K562 (cell line): ENCODE measurements at regions not wholly inside any gene's neighbourhood (a gene's known extent, or its start where the extent isn't known, plus 50 kb on each side); places are given as distances from the start of the nearest gene placed in this dataset.

Experiments
- ATAC-seq: fragments of 200-7000 bp; cut with Tn5 transposase; 3 replicates; pipeline ENCODE4 v1.9.1; 2020; ENCODE audit warnings: moderate library complexity
- BruUV-seq: library from RNA; stranded (reverse); fragments of 400-500 nt; replicated peaks from 2 replicates; lab custom pipeline; 2021; lab: Mats Ljungman, UMichigan
- CTCF ChIA-PET: fragments of 300-600 bp; formaldehyde crosslinking; extraction: SDS; loops from one replicate; lab custom pipeline; 2021; ENCODE audit warnings: low intra/inter-chr PET ratio; lab: Yijun Ruan, JAX
- POLR2A ChIA-PET: fragments of 300-600, 350-650 bp; sonication (Branson Sonifier 250); formaldehyde crosslinking; extraction: SDS; loops from one replicate; lab custom pipeline; 2021; ENCODE audit warnings: antibody characterized with exemption, inconsistent platforms; lab: Yijun Ruan, JAX
- DNase-seq, 4 experiments: peaks; one replicate each; pipeline versions ENCODE4 v3.0.0 to v3.0.0-alpha.2; 2011 to 2018; ENCODE audit warnings: low spot score in 3 of 4, mixed read lengths in 3 of 4; ENCODE audit errors: extremely low read depth in 1 of 4
- FAIRE-seq: peaks from 2 replicates; lab custom pipeline; 2011; peaks lifted over from hg19 to GRCh38; lab: Jason Lieb, UNC
- H2AFZ ChIP-seq: 2 replicates; pipeline ENCODE4 v1.6.0; 2011; ENCODE audit warnings: low read depth, low read length, control low read depth, inconsistent platforms
- H3K27ac ChIP-seq: fragments of 200-600 bp; 3 replicates; pipeline ENCODE4 v1.8.0; 2011; ENCODE audit warnings: low read depth, mild to moderate bottlenecking, control low read depth, inconsistent platforms, low read length, moderate library complexity, mixed read lengths; ENCODE audit errors: extremely low read depth
- H3K27me3 ChIP-seq, 2 experiments: fragments of 300-600 bp in 1 of 2; 2 replicates in 1 of 2; 3 replicates in 1 of 2; pipeline versions ENCODE4 v1.6.0 to v1.8.0; 2011; ENCODE audit warnings: inconsistent platforms in 2 of 2, low read length in 2 of 2, mild to moderate bottlenecking in 1 of 2, mixed read lengths in 1 of 2, moderate library complexity in 1 of 2; ENCODE audit not compliant: control insufficient read depth in 2 of 2, insufficient read depth in 2 of 2
- H3K36me3 ChIP-seq: fragments of 300-600 bp; 3 replicates; pipeline ENCODE4 v1.8.0; 2011; ENCODE audit warnings: mild to moderate bottlenecking, low read length, inconsistent platforms; ENCODE audit not compliant: control insufficient read depth, insufficient read depth
- H3K4me1 ChIP-seq, 2 experiments: fragments of 200-600 bp in 1 of 2; replicated peaks in 1 of 2; 2 replicates in 1 of 2; 3 replicates in 1 of 2; pipeline versions ENCODE4 v1.5.1 to v1.8.0; 2011; ENCODE audit warnings: inconsistent platforms in 2 of 2, low read length in 2 of 2, mild to moderate bottlenecking in 1 of 2, mixed read lengths in 1 of 2, moderate library complexity in 1 of 2; ENCODE audit not compliant: control insufficient read depth in 2 of 2, insufficient read depth in 2 of 2
- H3K4me2 ChIP-seq: 2 replicates; pipeline ENCODE4 v1.6.1; 2011; ENCODE audit warnings: low read length, control low read depth, inconsistent platforms, mixed read lengths; ENCODE audit not compliant: insufficient read depth
- H3K4me3 ChIP-seq: fragments of 200-600 bp; sonication (generic), shearing (Covaris generic); 2 replicates; pipeline ENCODE4 v1.5.1; 2016; ENCODE audit warnings: control low read depth, inconsistent platforms
- H3K79me2 ChIP-seq: fragments of 200-600 bp; 3 replicates; pipeline ENCODE4 v1.8.0; 2011; ENCODE audit warnings: low read length, inconsistent platforms; ENCODE audit not compliant: control insufficient read depth, insufficient read depth
- H3K9ac ChIP-seq, 2 experiments: 2 replicates each; pipeline versions ENCODE4 v1.6.0 to v1.6.1; 2011; ENCODE audit warnings: low read depth in 2 of 2, low read length in 2 of 2, control low read depth in 1 of 2, inconsistent platforms in 1 of 2, mild to moderate bottlenecking in 1 of 2, mixed read lengths in 1 of 2; ENCODE audit not compliant: insufficient read depth in 1 of 2
- H3K9me1 ChIP-seq: one replicate; pipeline ENCODE4 v1.6.0; 2011; ENCODE audit warnings: inconsistent platforms, mild to moderate bottlenecking, low read length, moderate library complexity; ENCODE audit not compliant: control insufficient read depth, insufficient read depth
- H3K9me3 ChIP-seq: replicated peaks from 2 replicates; pipeline ENCODE4 v1.5.1; 2011; ENCODE audit warnings: low read depth, low read length, inconsistent platforms; ENCODE audit not compliant: control insufficient read depth, insufficient read depth
- H4K20me1 ChIP-seq: replicated peaks from 2 replicates; pipeline ENCODE4 v1.6.1; 2011; ENCODE audit warnings: low read length, inconsistent platforms, mixed read lengths; ENCODE audit not compliant: control insufficient read depth, insufficient read depth
- ATF7 ChIP-seq: fragments of 450-650 bp; IDR thresholded peaks from 2 replicates; pipeline ENCODE4 v1.7.1; 2014; ENCODE audit warnings: mild to moderate bottlenecking, moderate library complexity
- NR2C2 ChIP-seq, 2 experiments: fragments of 200-800 bp in 1 of 2; sonication (Bioruptor generic) in 1 of 2; sonication (generic) in 1 of 2; formaldehyde crosslinking in 1 of 2; IDR thresholded peaks; 2 replicates each; pipeline versions ENCODE4 v1.6.1 to v1.8.0; 2016 to 2022; ENCODE audit warnings: mild to moderate bottlenecking in 1 of 2, missing compliant biosample characterization in 1 of 2, missing genetic modification characterization in 1 of 2, missing genetic modification reagents in 1 of 2
- TBP ChIP-seq: optimal IDR thresholded peaks from 2 replicates; pipeline ENCODE3; 2011; ENCODE audit warnings: low read depth, low read length, improper control_type of control experiment
- ZNF124 ChIP-seq: sonication (generic); formaldehyde crosslinking; IDR thresholded peaks from 2 replicates; pipeline ENCODE4 v1.8.1; 2022; ENCODE audit warnings: missing genetic modification reagents
- ZNF589 ChIP-seq: fragments of 200-800 bp; sonication (Bioruptor generic); IDR thresholded peaks from 2 replicates; pipeline ENCODE4 v1.6.1; 2016; ENCODE audit warnings: low read depth, missing genetic modification characterization, missing compliant biosample characterization
- WGBS: fragments of 100-300 bp; shearing (Covaris generic); methylation state at CpG from one replicate; pipeline ENCODE4 v1.1.6; 2016; ENCODE audit warnings: low coverage, mixed read lengths; ENCODE audit not compliant: insufficient coverage; ENCODE audit errors: missing lambda C conversion rate; 5-methylcytosine and 5-hydroxymethylcytosine counted together
- in situ Hi-C: fragments of 300-500 bp; cut with MboI; formaldehyde crosslinking; loops from 4 replicates; pipeline ENCODE4 v1.15.0; 2018; ENCODE audit warnings: inconsistent platforms, mixed read lengths
- intact Hi-C: fragments of 100-400 bp; cut with micrococcal nuclease; formaldehyde crosslinking; loops from 2 replicates; pipeline ENCODE4 v1.14.2; 2022
- TF ChIP-seq, protein P1 (sequence below), 3 experiments: fragments of 200-800 bp in 1 of 3; fragments of 250-450 bp in 1 of 3; fragments of 450-650 bp in 1 of 3; sonication (Bioruptor Pico) in 1 of 3; sonication (Bioruptor generic) in 1 of 3; formaldehyde crosslinking in 1 of 3; IDR thresholded peaks; 2 replicates each; pipeline versions ENCODE4 v1.6.1 to v1.8.0; 2016 to 2022; ENCODE audit warnings: mild to moderate bottlenecking in 2 of 3, missing genetic modification characterization in 2 of 3, missing compliant biosample characterization in 1 of 3, moderate library complexity in 1 of 3

DNA sequence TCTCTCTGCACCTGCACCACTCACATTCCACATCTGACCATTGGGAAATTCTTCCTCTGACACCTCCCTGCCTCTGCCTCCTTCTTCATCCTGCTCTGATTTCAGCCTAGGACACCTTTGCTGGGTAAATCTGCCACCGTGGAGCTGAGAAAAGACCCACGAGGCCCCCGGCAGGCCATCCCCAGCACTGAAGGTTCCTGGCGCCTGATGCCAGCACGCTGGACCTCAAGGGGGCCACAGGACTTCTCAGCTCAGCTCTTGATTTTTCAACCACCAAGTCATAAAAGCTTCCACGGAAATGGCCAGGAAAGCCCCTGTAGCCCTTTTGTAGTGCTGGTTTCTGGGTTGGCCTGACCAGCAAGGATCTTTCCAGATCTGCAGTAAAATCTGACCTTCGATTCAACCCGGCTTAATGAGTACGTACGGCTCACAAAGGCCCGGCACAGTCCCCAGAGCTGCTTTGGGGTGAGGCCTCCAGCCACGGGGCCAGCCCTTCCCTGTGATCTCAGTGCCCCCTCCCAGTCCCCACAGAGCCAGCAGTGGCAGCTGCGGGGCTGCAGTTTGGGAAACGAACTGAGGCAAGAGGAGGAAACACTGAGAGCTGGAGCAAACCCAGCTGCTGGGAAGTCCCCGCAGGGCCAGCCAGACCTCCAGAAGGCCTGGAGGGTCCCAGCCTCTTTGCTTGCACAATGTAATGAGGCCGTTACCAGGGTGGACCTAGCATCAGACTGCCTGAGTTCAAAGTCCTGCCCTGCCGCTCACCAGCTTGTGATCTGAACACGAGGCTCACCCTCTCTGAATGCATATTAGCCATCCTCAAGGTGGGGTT lies 157.5 kb downstream of the BMP7 start:
- Histone ChIP-seq H2AFZ (no peak overlapping the region), H3K9me3 (no peaks in the 10 kb centered on the region), H4K20me1 (no peaks in the 10 kb centered on the region)
- TF ChIP-seq, protein P1, sequence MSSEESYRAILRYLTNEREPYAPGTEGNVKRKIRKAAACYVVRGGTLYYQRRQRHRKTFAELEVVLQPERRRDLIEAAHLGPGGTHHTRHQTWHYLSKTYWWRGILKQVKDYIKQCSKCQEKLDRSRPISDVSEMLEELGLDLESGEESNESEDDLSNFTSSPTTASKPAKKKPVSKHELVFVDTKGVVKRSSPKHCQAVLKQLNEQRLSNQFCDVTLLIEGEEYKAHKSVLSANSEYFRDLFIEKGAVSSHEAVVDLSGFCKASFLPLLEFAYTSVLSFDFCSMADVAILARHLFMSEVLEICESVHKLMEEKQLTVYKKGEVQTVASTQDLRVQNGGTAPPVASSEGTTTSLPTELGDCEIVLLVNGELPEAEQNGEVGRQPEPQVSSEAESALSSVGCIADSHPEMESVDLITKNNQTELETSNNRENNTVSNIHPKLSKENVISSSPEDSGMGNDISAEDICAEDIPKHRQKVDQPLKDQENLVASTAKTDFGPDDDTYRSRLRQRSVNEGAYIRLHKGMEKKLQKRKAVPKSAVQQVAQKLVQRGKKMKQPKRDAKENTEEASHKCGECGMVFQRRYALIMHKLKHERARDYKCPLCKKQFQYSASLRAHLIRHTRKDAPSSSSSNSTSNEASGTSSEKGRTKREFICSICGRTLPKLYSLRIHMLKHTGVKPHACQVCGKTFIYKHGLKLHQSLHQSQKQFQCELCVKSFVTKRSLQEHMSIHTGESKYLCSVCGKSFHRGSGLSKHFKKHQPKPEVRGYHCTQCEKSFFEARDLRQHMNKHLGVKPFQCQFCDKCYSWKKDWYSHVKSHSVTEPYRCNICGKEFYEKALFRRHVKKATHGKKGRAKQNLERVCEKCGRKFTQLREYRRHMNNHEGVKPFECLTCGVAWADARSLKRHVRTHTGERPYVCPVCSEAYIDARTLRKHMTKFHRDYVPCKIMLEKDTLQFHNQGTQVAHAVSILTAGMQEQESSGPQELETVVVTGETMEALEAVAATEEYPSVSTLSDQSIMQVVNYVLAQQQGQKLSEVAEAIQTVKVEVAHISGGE (CRISPR knock-in tag; IDR thresholded peaks at IDR 0.05): peak in 1 of 3 experiments; percentile 79; a peak in 2 of 6 replicates
- TF ChIP-seq ATF7: no peak
- TF ChIP-seq ZNF589 (CRISPR knock-in tag): no peak
- TF ChIP-seq ZNF124 (CRISPR knock-in tag): no peak
- no peak for TF ChIP-seq NR2C2 (CRISPR knock-in tag; IDR thresholded peaks at IDR 0.05)
- 0 out of 2 replicates have a peak, but pooled peaks have one; percentile 2 for TF ChIP-seq NR2C2 (tag; IDR thresholded peaks at IDR 0.05)
- no peak for TF ChIP-seq TBP
- TF ChIP-seq, all 486 proteins: peak for 2
- intact Hi-C loops (loop anchor here (5.0 kb wide), 1 partner anchor 413 kb away; no protein-coding TSS in a partner anchor), in situ Hi-C loops (no loop called here)
- peaks cover 9 to 12% of the 10 kb centered on the region in 2 experiments; a peak in 3 of 5 replicates for H3K27me3 ChIP-seq
- FAIRE-seq (no peak), ATAC-seq (no peak), DNase-seq (no peak)
- POLR2A ChIA-PET: interaction anchor here (0.7 to 1.0 kb wide), 2 partner anchors 126 to 880 kb away, joined by 3 to 4 read pairs; no protein-coding TSS in a partner anchor
- peak overlapping the region; percentile 84; the same call in 1 of the 2 replicates for H3K4me2 ChIP-seq
- no peaks in the 10 kb centered on the region for H3K79me2 ChIP-seq
- H3K4me3 ChIP-seq: no peak overlapping the region; the same call in 1 of the 2 replicates
- peak overlapping the region in 1 of 2 experiments; percentile 72; a peak in 2 of 4 replicates for H3K9ac ChIP-seq
- no peak overlapping the region for H3K27ac ChIP-seq
- H3K36me3 ChIP-seq: no peaks in the 10 kb centered on the region
- H3K9me1 ChIP-seq: no peaks in the 10 kb centered on the region
- CTCF ChIA-PET: no interaction called here
- BruUV-seq: no TSS peak
- WGBS: 31% methylated on average over 16 of the region's 18 CpGs
- peaks cover 7 to 14% of the 10 kb centered on the region in 2 experiments; a peak in 4 of 5 replicates for H3K4me1 ChIP-seq
